ENCODE measurements at regions not wholly inside any gene's neighbourhood (a gene's known extent, or its start where the extent isn't known, plus 50 kb on each side); places are given as distances from the start of the nearest gene placed in this dataset.
A peak's percentile ranks its signal among the peaks of the same experiment; 100 is the strongest.

- DNase-seq (ENCODE audit: low read depth) (no peak), FAIRE-seq (no peak)
- Histone ChIP-seq H3K79me2 (ENCODE audit: insufficient read depth, low read length) (no peaks in the 10 kb centered on the region), H3K27ac (ENCODE audit: low read depth, low read length) (no peak overlapping the region), H2AFZ (ENCODE audit: low read depth, low read length) (no peak overlapping the region), H3K4me3 (ENCODE audit: insufficient read depth, low read depth, low read length) (no peak overlapping the region), H3K9ac (ENCODE audit: low read length) (no peak overlapping the region), H3K36me3 (ENCODE audit: insufficient read depth, low read length) (no peaks in the 10 kb centered on the region), H3K4me1 (ENCODE audit: insufficient read depth, low read length) (no peaks in the 10 kb centered on the region), H4K20me1 (ENCODE audit: insufficient read depth, low read length) (no peaks in the 10 kb centered on the region), H3K9me3 (ENCODE audit: insufficient read depth, low read depth, low read length) (no peaks in the 10 kb centered on the region), H3K27me3 (ENCODE audit: insufficient read depth, low read length) (no peaks in the 10 kb centered on the region), H3K4me2 (ENCODE audit: low read length) (no peak overlapping the region)
- Mint-ChIP-seq H3K36me3 (ENCODE audit: low read depth, unreplicated experiment) (no peaks in the 10 kb centered on the region), H3K4me1 (ENCODE audit: low read depth, unreplicated experiment) (peaks cover 4% of the 10 kb centered on the region), H3K9me3 (ENCODE audit: unreplicated experiment) (peaks cover 2% of the 10 kb centered on the region), H3K4me3 (ENCODE audit: unreplicated experiment) (no peak overlapping the region), H3K27ac (ENCODE audit: unreplicated experiment) (no peak overlapping the region), H3K27me3 (ENCODE audit: low read depth, unreplicated experiment) (no peaks in the 10 kb centered on the region)
- TF ChIP-seq CTCF (IDR thresholded peaks at IDR 0.05; ENCODE audit: insufficient read depth, low read depth, low read length) (no peak), EZH2 (IDR thresholded peaks at IDR 0.05; ENCODE audit: insufficient read depth, low read length) (no peak)
Observed at GRCh38 chr1:170819781-170820180, 115.6 kb upstream of the MROH9 start.

GRCh38 chr1:170823120-170823519 lies 112.2 kb upstream of the MROH9 start:
- Histone ChIP-seq H3K27me3 (ENCODE audit: insufficient read depth, low read length) (no peaks in the 10 kb centered on the region), H3K9me3 (ENCODE audit: insufficient read depth, low read depth, low read length) (no peaks in the 10 kb centered on the region), H3K27ac (ENCODE audit: low read depth, low read length) (no peak overlapping the region), H3K4me1 (ENCODE audit: insufficient read depth, low read length) (no peaks in the 10 kb centered on the region), H3K9ac (ENCODE audit: low read length) (no peak overlapping the region), H3K36me3 (ENCODE audit: insufficient read depth, low read length) (no peaks in the 10 kb centered on the region), H2AFZ (ENCODE audit: low read depth, low read length) (no peak overlapping the region), H3K4me3 (ENCODE audit: insufficient read depth, low read depth, low read length) (no peak overlapping the region), H4K20me1 (ENCODE audit: insufficient read depth, low read length) (no peaks in the 10 kb centered on the region), H3K79me2 (ENCODE audit: insufficient read depth, low read length) (no peaks in the 10 kb centered on the region), H3K4me2 (ENCODE audit: low read length) (no peak overlapping the region)
- Mint-ChIP-seq H3K4me3 (ENCODE audit: unreplicated experiment) (no peak overlapping the region), H3K27ac (ENCODE audit: unreplicated experiment) (no peak overlapping the region), H3K27me3 (ENCODE audit: low read depth, unreplicated experiment) (no peaks in the 10 kb centered on the region), H3K36me3 (ENCODE audit: low read depth, unreplicated experiment) (no peaks in the 10 kb centered on the region), H3K9me3 (ENCODE audit: unreplicated experiment) (no peaks in the 10 kb centered on the region), H3K4me1 (ENCODE audit: low read depth, unreplicated experiment) (peaks cover 4% of the 10 kb centered on the region)
- no peak for TF ChIP-seq EZH2 (IDR thresholded peaks at IDR 0.05; ENCODE audit: insufficient read depth, low read length)
- TF ChIP-seq CTCF (IDR thresholded peaks at IDR 0.05; ENCODE audit: insufficient read depth, low read depth, low read length), result no peak
- peak; percentile 10 for DNase-seq (ENCODE audit: low read depth)
- no peak for FAIRE-seq

GRCh38 chr1:170831276-170831675 lies 104.1 kb upstream of the MROH9 start:
- TF ChIP-seq CTCF (IDR thresholded peaks at IDR 0.05; ENCODE audit: insufficient read depth, low read depth, low read length) (no peak), EZH2 (IDR thresholded peaks at IDR 0.05; ENCODE audit: insufficient read depth, low read length) (no peak)
- Histone ChIP-seq H3K4me2 (ENCODE audit: low read length) (no peak overlapping the region), H3K27me3 (ENCODE audit: insufficient read depth, low read length) (no peaks in the 10 kb centered on the region), H3K27ac (ENCODE audit: low read depth, low read length) (no peak overlapping the region), H3K9me3 (ENCODE audit: insufficient read depth, low read depth, low read length) (no peaks in the 10 kb centered on the region), H3K4me1 (ENCODE audit: insufficient read depth, low read length) (no peaks in the 10 kb centered on the region), H2AFZ (ENCODE audit: low read depth, low read length) (no peak overlapping the region), H4K20me1 (ENCODE audit: insufficient read depth, low read length) (no peaks in the 10 kb centered on the region), H3K36me3 (ENCODE audit: insufficient read depth, low read length) (no peaks in the 10 kb centered on the region), H3K79me2 (ENCODE audit: insufficient read depth, low read length) (no peaks in the 10 kb centered on the region), H3K9ac (ENCODE audit: low read length) (no peak overlapping the region), H3K4me3 (ENCODE audit: insufficient read depth, low read depth, low read length) (no peak overlapping the region)
- Mint-ChIP-seq H3K27me3 (ENCODE audit: low read depth, unreplicated experiment) (no peaks in the 10 kb centered on the region), H3K4me1 (ENCODE audit: low read depth, unreplicated experiment) (peaks cover 5% of the 10 kb centered on the region), H3K27ac (ENCODE audit: unreplicated experiment) (no peak overlapping the region), H3K4me3 (ENCODE audit: unreplicated experiment) (no peak overlapping the region), H3K9me3 (ENCODE audit: unreplicated experiment) (peaks cover 2% of the 10 kb centered on the region), H3K36me3 (ENCODE audit: low read depth, unreplicated experiment) (no peaks in the 10 kb centered on the region)
- FAIRE-seq (no peak), DNase-seq (ENCODE audit: low read depth) (no peak)

All from astrocyte (in vitro differentiated cells and primary cell).